ENCODE measurements at regions not wholly inside any gene's neighbourhood (a gene's known extent, or its start where the extent isn't known, plus 50 kb on each side); places are given as distances from the start of the nearest gene placed in this dataset.

DNA sequence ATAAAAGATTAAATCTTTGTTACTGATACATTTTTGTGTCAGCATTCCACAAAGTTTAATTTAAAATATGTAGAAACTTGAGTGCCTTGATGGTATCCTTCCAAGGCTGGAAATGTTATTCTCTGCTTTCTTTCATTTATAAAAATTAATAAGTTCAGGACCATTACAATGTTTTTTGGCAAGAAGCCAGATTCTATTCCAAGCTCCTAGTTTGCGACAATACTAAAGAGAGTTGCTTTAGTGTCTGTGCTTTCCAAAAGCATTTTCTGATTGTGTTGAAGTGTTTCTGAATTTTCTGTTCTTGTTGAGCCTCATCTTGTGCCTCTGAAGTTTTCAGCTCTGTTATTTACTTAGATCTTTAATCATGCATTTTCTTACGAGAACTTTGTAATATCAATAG lies 516.2 kb downstream of the KCTD8 start:
- no peak overlapping the region for H3K4me3 ChIP-seq
- 70 to 78% methylated on average over 2 of the region's 2 CpGs for WGBS, 2 donors
- H3K9me3 ChIP-seq = no peaks in the 10 kb centered on the region
- intact Hi-C loops (cut with DNase I; ENCODE audit: low total_unique reads) = no loop called here
- DNase-seq = no peak
- H3K27me3 ChIP-seq = no peaks in the 10 kb centered on the region
- TF ChIP-seq, protein P1, sequence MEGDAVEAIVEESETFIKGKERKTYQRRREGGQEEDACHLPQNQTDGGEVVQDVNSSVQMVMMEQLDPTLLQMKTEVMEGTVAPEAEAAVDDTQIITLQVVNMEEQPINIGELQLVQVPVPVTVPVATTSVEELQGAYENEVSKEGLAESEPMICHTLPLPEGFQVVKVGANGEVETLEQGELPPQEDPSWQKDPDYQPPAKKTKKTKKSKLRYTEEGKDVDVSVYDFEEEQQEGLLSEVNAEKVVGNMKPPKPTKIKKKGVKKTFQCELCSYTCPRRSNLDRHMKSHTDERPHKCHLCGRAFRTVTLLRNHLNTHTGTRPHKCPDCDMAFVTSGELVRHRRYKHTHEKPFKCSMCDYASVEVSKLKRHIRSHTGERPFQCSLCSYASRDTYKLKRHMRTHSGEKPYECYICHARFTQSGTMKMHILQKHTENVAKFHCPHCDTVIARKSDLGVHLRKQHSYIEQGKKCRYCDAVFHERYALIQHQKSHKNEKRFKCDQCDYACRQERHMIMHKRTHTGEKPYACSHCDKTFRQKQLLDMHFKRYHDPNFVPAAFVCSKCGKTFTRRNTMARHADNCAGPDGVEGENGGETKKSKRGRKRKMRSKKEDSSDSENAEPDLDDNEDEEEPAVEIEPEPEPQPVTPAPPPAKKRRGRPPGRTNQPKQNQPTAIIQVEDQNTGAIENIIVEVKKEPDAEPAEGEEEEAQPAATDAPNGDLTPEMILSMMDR (IDR thresholded peaks at IDR 0.05) = no peak
- no peak for TF ChIP-seq POLR2A (IDR thresholded peaks at IDR 0.05)
- H3K36me3 ChIP-seq (ENCODE audit: low read depth, missing control alignments) = no peaks in the 10 kb centered on the region
- H3K4me1 ChIP-seq = no peaks in the 10 kb centered on the region
- H3K27ac ChIP-seq = no peak overlapping the region

DNA sequence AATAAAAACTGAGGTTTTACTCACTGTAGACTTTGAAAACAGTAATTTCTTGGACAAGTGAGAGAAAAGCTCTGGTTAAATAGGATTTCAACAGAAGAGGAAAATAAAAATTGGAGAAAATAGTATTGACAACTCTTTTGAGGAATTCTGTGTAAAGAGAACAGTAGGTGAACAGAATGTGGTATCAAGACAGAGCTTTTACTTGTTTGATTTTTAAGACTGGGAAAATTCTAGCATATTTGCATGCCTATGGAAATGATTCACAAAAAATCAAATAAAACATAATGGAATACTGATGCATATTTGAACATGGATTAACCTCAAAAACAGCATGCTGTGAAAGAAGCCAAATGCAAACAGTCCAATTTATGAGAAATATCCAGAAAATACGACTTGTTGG lies 504.6 kb downstream of the KCTD8 start:
- WGBS, 2 donors = 63 to 80% methylated on average over 1 of the region's 1 CpG
- intact Hi-C loops (cut with DNase I; ENCODE audit: low total_unique reads) = no loop called here
- Histone ChIP-seq H3K27ac (no peak overlapping the region), H3K4me3 (no peak overlapping the region), H3K9me3 (no peaks in the 10 kb centered on the region), H3K36me3 (ENCODE audit: low read depth, missing control alignments) (no peaks in the 10 kb centered on the region), H3K4me1 (no peaks in the 10 kb centered on the region), H3K27me3 (no peaks in the 10 kb centered on the region)
- TF ChIP-seq POLR2A (IDR thresholded peaks at IDR 0.05) = no peak
- TF ChIP-seq, protein P1 (IDR thresholded peaks at IDR 0.05) = no peak
- DNase-seq = no peak

DNA sequence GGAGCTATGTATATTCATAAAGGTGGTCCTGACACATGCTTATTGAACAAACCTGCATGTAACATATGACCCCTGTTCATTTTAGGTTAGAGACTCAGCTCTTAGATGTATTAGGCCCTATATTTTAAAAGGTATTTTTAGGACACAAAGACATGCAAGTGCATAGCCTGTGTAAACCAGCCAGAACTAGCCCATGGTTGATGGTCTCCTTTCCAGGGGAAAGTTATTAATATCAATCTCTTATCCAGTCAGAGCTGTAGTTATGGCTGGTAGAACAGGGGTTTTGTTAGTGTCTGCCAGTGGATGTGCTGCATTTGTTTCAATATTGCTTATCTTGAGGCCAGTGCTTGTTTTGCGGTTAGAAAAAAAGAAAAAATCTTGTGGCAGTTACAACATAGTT lies 488.6 kb downstream of the KCTD8 start:
- intact Hi-C loops (cut with DNase I; ENCODE audit: low total_unique reads) = no loop called here
- no peak overlapping the region for H3K27ac ChIP-seq
- no peak overlapping the region for H3K4me3 ChIP-seq

DNA sequence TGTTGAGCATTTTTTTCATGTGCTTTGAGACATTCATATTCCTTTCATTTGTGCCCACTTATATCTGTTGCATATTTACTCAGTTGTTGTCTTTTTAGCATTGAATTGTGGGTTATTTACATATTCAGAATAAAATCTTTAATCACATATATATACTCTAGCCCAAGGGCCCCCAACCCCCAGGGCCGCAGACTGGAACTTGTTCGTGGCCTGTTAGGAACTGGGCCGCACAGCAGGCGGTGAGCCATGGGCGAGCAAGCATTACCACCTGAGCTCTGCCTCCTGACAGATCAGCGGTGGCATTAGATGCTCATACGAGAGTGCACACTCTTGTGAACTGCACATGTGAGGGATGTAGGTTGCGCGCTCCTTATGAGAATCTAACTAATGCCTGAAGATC lies 480.6 kb downstream of the KCTD8 start:
- Histone ChIP-seq H3K4me1 (no peaks in the 10 kb centered on the region), H3K9me3 (no peaks in the 10 kb centered on the region), H3K27me3 (no peaks in the 10 kb centered on the region), H3K27ac (no peak overlapping the region), H3K4me3 (no peak overlapping the region), H3K36me3 (ENCODE audit: low read depth, missing control alignments) (no peaks in the 10 kb centered on the region)
- no peak for TF ChIP-seq POLR2A (IDR thresholded peaks at IDR 0.05)
- TF ChIP-seq, protein P1 (IDR thresholded peaks at IDR 0.05) = no peak
- no peak for DNase-seq
- intact Hi-C loops (cut with DNase I; ENCODE audit: low total_unique reads) = no loop called here
- 95 to 99% methylated on average over 9 of the region's 9 CpGs for WGBS, 2 donors

More for the DNA sequence above, 488.6 kb downstream of the KCTD8 start:
- Histone ChIP-seq H3K4me1 (no peaks in the 10 kb centered on the region), H3K27me3 (no peaks in the 10 kb centered on the region), H3K9me3 (no peaks in the 10 kb centered on the region), H3K36me3 (ENCODE audit: low read depth, missing control alignments) (no peaks in the 10 kb centered on the region)
- no peak for DNase-seq
- no peak for TF ChIP-seq POLR2A (IDR thresholded peaks at IDR 0.05)
- TF ChIP-seq, protein P1 (IDR thresholded peaks at IDR 0.05) = no peak
- 70 to 78% methylated on average over 1 of the region's 1 CpG for WGBS, 2 donors

DNA sequence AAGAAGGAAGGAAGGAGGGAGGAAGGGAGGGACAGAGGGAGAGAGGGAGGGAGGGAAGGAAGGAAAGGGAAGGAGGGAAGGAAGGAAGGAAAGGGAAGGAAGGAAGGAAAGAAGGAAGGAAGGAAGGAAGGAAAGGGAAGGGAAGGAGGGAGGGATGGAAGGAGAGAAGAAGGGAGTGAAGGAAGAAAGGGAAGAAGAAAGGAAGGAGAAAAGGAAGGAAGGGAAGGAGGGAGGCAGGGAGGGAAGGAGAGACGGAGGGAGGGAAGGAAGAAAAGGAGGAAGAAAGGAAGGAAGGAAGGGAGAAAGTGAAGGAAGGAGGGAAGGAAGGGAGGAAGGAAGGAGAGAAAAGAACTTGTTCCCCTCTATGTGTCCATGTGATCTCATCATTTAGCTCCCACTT lies 465.0 kb downstream of the KCTD8 start:
- Histone ChIP-seq H3K36me3 (ENCODE audit: low read depth, missing control alignments) (no peaks in the 10 kb centered on the region), H3K27me3 (no peaks in the 10 kb centered on the region), H3K4me1 (no peaks in the 10 kb centered on the region), H3K4me3 (no peak overlapping the region), H3K9me3 (no peaks in the 10 kb centered on the region), H3K27ac (no peak overlapping the region)
- WGBS, 2 donors = 87 to 100% methylated on average over 1 of the region's 1 CpG
- no peak for DNase-seq
- no peak for TF ChIP-seq POLR2A (IDR thresholded peaks at IDR 0.05)
- TF ChIP-seq, protein P1 (IDR thresholded peaks at IDR 0.05) = no peak
- intact Hi-C loops (cut with DNase I; ENCODE audit: low total_unique reads) = no loop called here
